B cell (primary cell): ENCODE measurements at regions not wholly inside any gene's neighbourhood (a gene's known extent, or its start where the extent isn't known, plus 50 kb on each side); places are given as distances from the start of the nearest gene placed in this dataset.

Experiments used
- ATAC-seq: fragments of 200-7000 bp; cut with Tn5 transposase; one replicate; pipeline ENCODE4 v1.10.0; 2021; ENCODE audit warnings: low read depth, mild to moderate bottlenecking, moderate number of reproducible peaks, moderate library complexity
- CTCF ChIA-PET: fragments of 350-600 bp; sonication (Branson Sonifier 250); formaldehyde crosslinking; loops from one replicate; lab custom pipeline; 2021; ENCODE audit warnings: antibody characterized with exemption, inconsistent platforms; lab: Charles Lee
- POLR2A ChIA-PET: fragments of 350-600 bp; sonication (Branson Sonifier 250); formaldehyde crosslinking; loops from one replicate; lab custom pipeline; 2021; ENCODE audit warnings: antibody characterized with exemption; lab: Charles Lee
- DNase-seq: peaks from one replicate; pipeline ENCODE4 v3.0.0; 2013
- H2AFZ ChIP-seq: 2 replicates; pipeline ENCODE4 v1.6.1; 2012; ENCODE audit warnings: mild to moderate bottlenecking, low read depth, low read length; ENCODE audit not compliant: insufficient read depth, poor library complexity, severe bottlenecking
- H3K27ac ChIP-seq, 2 donors: 1 replicate in 1 of 2; 2 replicates in 1 of 2; pipeline ENCODE4 v1.5.1; 2012 to 2013; ENCODE audit warnings: low read length in 2 of 2, mild to moderate bottlenecking in 2 of 2, moderate library complexity in 1 of 2
- H3K27me3 ChIP-seq, 4 experiments: fragments of 200-600 bp in 1 of 4; sonication (generic) in 1 of 4; replicated peaks in 1 of 4; 1 replicate in 2 of 4; 2 replicates in 2 of 4; pipeline versions ENCODE4 v1.6.1 to v1.7.0; 2013 to 2016; ENCODE audit warnings: low read length in 3 of 4, mild to moderate bottlenecking in 2 of 4, mixed read lengths in 1 of 4, moderate library complexity in 1 of 4; ENCODE audit not compliant: insufficient read depth in 4 of 4, control insufficient read depth in 3 of 4; ENCODE audit errors: control extremely low read depth in 1 of 4
- H3K36me3 ChIP-seq, 2 experiments: replicated peaks in 1 of 2; 1 replicate in 1 of 2; 2 replicates in 1 of 2; pipeline versions ENCODE4 v1.6.1 to v1.7.1; 2013; ENCODE audit warnings: low read length in 1 of 2; ENCODE audit not compliant: insufficient read depth in 2 of 2, control insufficient read depth in 1 of 2; ENCODE audit errors: control extremely low read depth in 1 of 2, extremely low read depth in 1 of 2
- H3K4me1 ChIP-seq, 2 donors: fragments of 200-600 bp in 1 of 2; sonication (generic) in 1 of 2; 1 replicate in 1 of 2; 2 replicates in 1 of 2; pipeline versions ENCODE4 v1.5.1 to v1.6.1; 2013 to 2017; ENCODE audit warnings: low read length in 2 of 2; ENCODE audit not compliant: control insufficient read depth in 2 of 2, insufficient read depth in 2 of 2
- H3K4me2 ChIP-seq: replicated peaks from 2 replicates; pipeline ENCODE3; 2012; ENCODE audit warnings: mild to moderate bottlenecking, low read depth, low read length; ENCODE audit not compliant: poor library complexity, severe bottlenecking
- H3K4me3 ChIP-seq, 5 experiments: fragments of 200-600 bp in 1 of 5; sonication (generic) in 1 of 5; 1 replicate in 3 of 5; 2 replicates in 2 of 5; pipeline versions ENCODE4 v1.5.1 to v1.7.0; 2011 to 2016; ENCODE audit warnings: low read length in 4 of 5, mild to moderate bottlenecking in 4 of 5, low read depth in 2 of 5, control low read depth in 1 of 5, moderate library complexity in 1 of 5; ENCODE audit not compliant: insufficient read depth in 1 of 5; ENCODE audit errors: control extremely low read depth in 1 of 5, extremely low read depth in 1 of 5
- H3K79me2 ChIP-seq: fragments of 200-600 bp; sonication (generic); one replicate; pipeline ENCODE4 v1.6.0; 2016; ENCODE audit warnings: low read length; ENCODE audit not compliant: control insufficient read depth, insufficient read depth
- H3K9ac ChIP-seq: fragments of 200-600 bp; sonication (generic); 2 replicates; pipeline ENCODE4 v1.6.1; 2017; ENCODE audit warnings: mild to moderate bottlenecking, low read length, moderate library complexity
- H3K9me3 ChIP-seq, 3 donors: one replicate each; pipeline versions ENCODE4 v1.6.1 to v1.7.1; 2013; ENCODE audit warnings: low read length in 2 of 3; ENCODE audit not compliant: control insufficient read depth in 2 of 3, insufficient read depth in 1 of 3; ENCODE audit errors: control extremely low read depth in 1 of 3
- H4K20me1 ChIP-seq: 2 replicates; pipeline ENCODE4 v1.6.0; 2012; ENCODE audit warnings: mild to moderate bottlenecking, low read length; ENCODE audit not compliant: insufficient read depth, control insufficient read depth, poor library complexity, severe bottlenecking
- H3K27ac Mint-ChIP-seq: one replicate; pipeline ENCODE4 v1.8.0; 2021; ENCODE audit warnings: mixed read lengths
- H3K27me3 Mint-ChIP-seq: one replicate; pipeline ENCODE4 v1.8.0; 2021; ENCODE audit warnings: mixed read lengths
- H3K4me1 Mint-ChIP-seq: one replicate; pipeline ENCODE4 v1.8.0; 2021; ENCODE audit warnings: mixed read lengths
- H3K4me3 Mint-ChIP-seq: one replicate; pipeline ENCODE4 v1.8.0; 2021; ENCODE audit warnings: mixed read lengths
- H3K9me3 Mint-ChIP-seq: one replicate; pipeline ENCODE4 v1.8.0; 2022; ENCODE audit warnings: mixed read lengths; ENCODE audit not compliant: insufficient read depth
- CTCF ChIP-seq: fragments of 200-600 bp; IDR thresholded peaks from one replicate; pipeline ENCODE4 v1.8.0; 2022; ENCODE audit warnings: antibody characterized with exemption, mild to moderate bottlenecking
- EZH2 ChIP-seq: IDR thresholded peaks from 2 replicates; pipeline ENCODE4 v1.6.1; 2012; ENCODE audit warnings: borderline replicate concordance, low read depth, mild to moderate bottlenecking, moderate library complexity, low read length; ENCODE audit not compliant: insufficient read depth, poor library complexity, severe bottlenecking
- WGBS: methylation state at CpG from one replicate; pipeline ENCODE4 v1.1.5; 2013; ENCODE audit warnings: missing lambda C conversion rate; ENCODE audit not compliant: insufficient coverage; 5-methylcytosine and 5-hydroxymethylcytosine counted together
- intact Hi-C: fragments of 100-400 bp; cut with micrococcal nuclease; formaldehyde crosslinking; loops from one replicate; pipeline ENCODE4 v1.10.0; 2022

GRCh38 chr11:70846781-70847655, 405.4 kb downstream of the SHANK2 start:
- DNase-seq (no peak), ATAC-seq (no peak)
- Mint-ChIP-seq H3K27ac (no peak overlapping the region), H3K4me1 (no peaks in the 10 kb centered on the region), H3K9me3 (no peaks in the 10 kb centered on the region), H3K27me3 (peaks cover 17% of the 10 kb centered on the region), H3K4me3 (no peak overlapping the region)
- no peaks in the 10 kb centered on the region for H4K20me1 ChIP-seq
- POLR2A ChIA-PET: no interaction called here
- H3K27ac ChIP-seq: no peak overlapping the region
- H3K9me3 ChIP-seq: peaks cover 0 to 24% (median 0%) of the 10 kb centered on the region in 3 donors
- H3K4me3 ChIP-seq: no peak overlapping the region
- H3K4me2 ChIP-seq: no peak overlapping the region
- no peak overlapping the region for H2AFZ ChIP-seq
- CTCF ChIA-PET: no interaction called here
- TF ChIP-seq CTCF: no peak
- no peak for TF ChIP-seq EZH2
- intact Hi-C loops: no loop called here
- 92% methylated on average over 21 of the region's 22 CpGs for WGBS
- peaks cover 0 to 13% (median 0%) of the 10 kb centered on the region in 4 experiments for H3K27me3 ChIP-seq
- H3K79me2 ChIP-seq: no peaks in the 10 kb centered on the region
- no peak overlapping the region for H3K9ac ChIP-seq
- H3K36me3 ChIP-seq: no peaks in the 10 kb centered on the region
- no peaks in the 10 kb centered on the region for H3K4me1 ChIP-seq

GRCh38 chr11:70848243-70848750, 404.1 kb downstream of the SHANK2 start:
- no peak for ATAC-seq
- Mint-ChIP-seq H3K27ac (no peak overlapping the region), H3K4me3 (no peak overlapping the region), H3K4me1 (no peaks in the 10 kb centered on the region), H3K9me3 (no peaks in the 10 kb centered on the region), H3K27me3 (peaks cover 17% of the 10 kb centered on the region)
- Histone ChIP-seq H3K27me3 (peaks cover 0 to 13% (median 0%) of the 10 kb centered on the region in 4 experiments), H3K27ac (no peak overlapping the region), H3K79me2 (no peaks in the 10 kb centered on the region), H3K9ac (no peak overlapping the region), H3K4me2 (no peak overlapping the region), H3K9me3 (peaks cover 0 to 24% (median 0%) of the 10 kb centered on the region in 3 donors), H3K4me3 (no peak overlapping the region), H3K36me3 (no peaks in the 10 kb centered on the region), H4K20me1 (no peaks in the 10 kb centered on the region), H3K4me1 (no peaks in the 10 kb centered on the region), H2AFZ (no peak overlapping the region)
- 90% methylated on average over 12 of the region's 13 CpGs for WGBS
- no peak for DNase-seq
- no peak for TF ChIP-seq EZH2
- no peak for TF ChIP-seq CTCF
- ChIA-PET POLR2A (no interaction called here), CTCF (no interaction called here)
- intact Hi-C loops: no loop called here
